Smooth muscle cell (in vitro differentiated cells): ENCODE measurements at regions not wholly inside any gene's neighbourhood (a gene's known extent, or its start where the extent isn't known, plus 50 kb on each side); places are given as distances from the start of the nearest gene placed in this dataset.

ENCODE experiments used
- DNase-seq: peaks from one replicate; lab custom pipeline; 2025; ENCODE audit not compliant: unreplicated experiment; lab: John Stamatoyannopoulos, UW
- H2AFZ ChIP-seq: fragments of 200-600 bp; sonication (generic); 2 replicates; pipeline ENCODE4 v1.6.0; 2016; ENCODE audit warnings: antibody characterized with exemption, low read depth, mild to moderate bottlenecking
- H3F3A ChIP-seq: fragments of 200-600 bp; sonication (generic); 2 replicates; pipeline ENCODE4 v1.6.0; 2017; ENCODE audit warnings: antibody characterized with exemption, low read depth
- H3K27ac ChIP-seq: fragments of 200-600 bp; sonication (generic); 2 replicates; pipeline ENCODE4 v1.5.1; 2016; ENCODE audit warnings: low read depth, mild to moderate bottlenecking
- H3K27me3 ChIP-seq: fragments of 200-600 bp; sonication (generic); 2 replicates; pipeline ENCODE4 v1.6.1; 2016; ENCODE audit warnings: low read depth, mild to moderate bottlenecking
- H3K36me3 ChIP-seq: fragments of 200-600 bp; sonication (generic); 2 replicates; pipeline ENCODE4 v1.5.1; 2016; ENCODE audit warnings: low read depth
- H3K4me1 ChIP-seq: fragments of 200-600 bp; sonication (generic); 2 replicates; pipeline ENCODE4 v1.5.1; 2016; ENCODE audit warnings: low read depth
- H3K4me2 ChIP-seq: fragments of 200-600 bp; sonication (generic); 2 replicates; pipeline ENCODE4 v1.6.0; 2016; ENCODE audit warnings: mild to moderate bottlenecking
- H3K4me3 ChIP-seq: fragments of 200-600 bp; sonication (generic); 2 replicates; pipeline ENCODE4 v1.5.1; 2016; ENCODE audit warnings: mild to moderate bottlenecking
- H3K79me2 ChIP-seq: fragments of 200-600 bp; sonication (generic); 2 replicates; pipeline ENCODE4 v1.6.0; 2016; ENCODE audit warnings: low read depth, mild to moderate bottlenecking
- H3K9ac ChIP-seq: fragments of 200-600 bp; sonication (generic); 2 replicates; pipeline ENCODE4 v1.6.0; 2016; ENCODE audit warnings: low read depth
- H3K9me3 ChIP-seq: fragments of 200-600 bp; sonication (generic); replicated peaks from 2 replicates; pipeline ENCODE4 v1.5.1; 2016; ENCODE audit warnings: low read depth
- H4K20me1 ChIP-seq: fragments of 200-600 bp; sonication (generic); 2 replicates; pipeline ENCODE4 v1.6.0; 2016; ENCODE audit warnings: low read depth
- WGBS: methylation state at CpG from one replicate; pipeline ENCODE4 v1.1.7; 2016; ENCODE audit warnings: low lambda C conversion rate; 5-methylcytosine and 5-hydroxymethylcytosine counted together
- TF ChIP-seq, protein P1 (sequence below): fragments of 200-600 bp; sonication (generic); IDR thresholded peaks from 2 replicates; pipeline ENCODE4 v1.5.1; 2017; ENCODE audit warnings: borderline replicate concordance, mild to moderate bottlenecking, antibody characterized with exemption; ENCODE audit not compliant: insufficient read depth, poor library complexity, severe bottlenecking

DNA sequence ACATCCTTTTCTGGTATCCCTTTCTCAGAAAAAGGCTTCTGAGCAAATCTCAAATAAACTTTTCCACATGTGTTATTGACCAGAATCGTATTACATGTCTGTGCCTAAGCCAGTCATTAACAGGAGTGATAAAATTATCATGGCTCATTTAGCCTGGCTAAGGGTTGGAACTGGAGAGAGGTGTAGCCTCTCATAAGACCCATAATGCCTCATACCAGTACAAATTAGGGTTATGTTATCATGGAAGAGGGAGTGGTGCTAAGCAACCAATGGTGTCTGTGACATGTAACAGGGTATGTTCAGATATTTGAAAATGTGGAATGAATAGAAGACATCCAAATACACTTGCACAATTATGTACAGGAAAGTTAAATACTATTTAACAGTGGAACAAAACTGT lies 99.6 kb upstream of the CCDC160 start:
- no peak for DNase-seq
- no peaks in the 10 kb centered on the region for H3K27me3 ChIP-seq
- no peaks in the 10 kb centered on the region for H3K9me3 ChIP-seq
- WGBS: 32% methylated on average over 1 of the region's 1 CpG
- H3K4me3 ChIP-seq: no peak overlapping the region
- no peaks in the 10 kb centered on the region for H3K36me3 ChIP-seq
- TF ChIP-seq, protein P1, sequence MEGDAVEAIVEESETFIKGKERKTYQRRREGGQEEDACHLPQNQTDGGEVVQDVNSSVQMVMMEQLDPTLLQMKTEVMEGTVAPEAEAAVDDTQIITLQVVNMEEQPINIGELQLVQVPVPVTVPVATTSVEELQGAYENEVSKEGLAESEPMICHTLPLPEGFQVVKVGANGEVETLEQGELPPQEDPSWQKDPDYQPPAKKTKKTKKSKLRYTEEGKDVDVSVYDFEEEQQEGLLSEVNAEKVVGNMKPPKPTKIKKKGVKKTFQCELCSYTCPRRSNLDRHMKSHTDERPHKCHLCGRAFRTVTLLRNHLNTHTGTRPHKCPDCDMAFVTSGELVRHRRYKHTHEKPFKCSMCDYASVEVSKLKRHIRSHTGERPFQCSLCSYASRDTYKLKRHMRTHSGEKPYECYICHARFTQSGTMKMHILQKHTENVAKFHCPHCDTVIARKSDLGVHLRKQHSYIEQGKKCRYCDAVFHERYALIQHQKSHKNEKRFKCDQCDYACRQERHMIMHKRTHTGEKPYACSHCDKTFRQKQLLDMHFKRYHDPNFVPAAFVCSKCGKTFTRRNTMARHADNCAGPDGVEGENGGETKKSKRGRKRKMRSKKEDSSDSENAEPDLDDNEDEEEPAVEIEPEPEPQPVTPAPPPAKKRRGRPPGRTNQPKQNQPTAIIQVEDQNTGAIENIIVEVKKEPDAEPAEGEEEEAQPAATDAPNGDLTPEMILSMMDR: no peak
- H3K79me2 ChIP-seq: no peaks in the 10 kb centered on the region
- no peaks in the 10 kb centered on the region for H3F3A ChIP-seq
- no peaks in the 10 kb centered on the region for H4K20me1 ChIP-seq
- no peak overlapping the region for H3K27ac ChIP-seq
- no peaks in the 10 kb centered on the region for H3K4me1 ChIP-seq
- H3K4me2 ChIP-seq: no peak overlapping the region
- H2AFZ ChIP-seq: no peak overlapping the region
- H3K9ac ChIP-seq: no peak overlapping the region

DNA sequence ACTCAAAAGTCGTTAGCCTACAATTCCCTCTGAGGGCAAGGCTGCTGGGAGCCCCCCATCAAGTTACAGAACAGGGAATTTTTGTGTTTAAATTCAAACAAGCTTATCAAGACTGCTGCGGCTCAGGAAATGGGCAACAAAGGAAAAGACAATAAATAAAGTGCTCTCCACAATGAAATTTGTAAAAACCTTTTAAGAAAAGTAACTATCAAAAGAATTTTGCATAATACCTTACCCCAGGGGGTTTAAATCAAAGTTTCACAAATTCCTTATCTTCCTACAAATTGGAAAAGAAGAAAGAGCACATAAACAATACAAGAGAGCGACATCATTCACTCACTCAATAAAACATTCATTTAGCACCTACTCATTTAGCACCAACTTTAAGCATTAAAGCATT lies 97.9 kb upstream of the CCDC160 start:
- H3K4me2 ChIP-seq: no peak overlapping the region
- H3K9me3 ChIP-seq: no peaks in the 10 kb centered on the region
- no peaks in the 10 kb centered on the region for H3K4me1 ChIP-seq

DNA sequence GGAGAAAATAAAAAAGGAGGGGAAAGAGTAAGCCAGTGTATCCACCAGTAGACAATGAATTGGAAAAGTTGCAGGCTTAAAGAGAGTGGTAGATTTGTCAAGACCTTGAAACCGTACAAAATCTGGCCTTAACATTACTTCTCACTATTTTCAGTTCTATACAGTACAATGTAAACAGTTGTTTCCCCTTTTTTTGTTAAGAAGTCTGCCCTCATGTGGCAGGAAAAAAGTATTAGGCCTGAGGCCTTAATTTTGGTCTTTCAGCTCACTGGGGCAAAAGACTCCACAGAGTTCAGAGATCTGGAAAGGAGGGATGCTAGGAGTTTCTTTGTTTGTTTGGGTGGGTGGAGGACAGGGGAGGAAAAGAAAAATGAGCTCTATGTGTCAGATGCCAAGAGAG lies 92.8 kb upstream of the CCDC160 start:
- TF ChIP-seq, protein P1: peak; percentile 42
- Histone ChIP-seq H3K79me2 (no peaks in the 10 kb centered on the region), H3K4me2 (no peak overlapping the region), H3K27me3 (no peaks in the 10 kb centered on the region), H2AFZ (no peak overlapping the region), H3K9ac (no peak overlapping the region), H3K9me3 (no peaks in the 10 kb centered on the region), H3F3A (no peaks in the 10 kb centered on the region), H4K20me1 (no peaks in the 10 kb centered on the region), H3K4me1 (no peaks in the 10 kb centered on the region), H3K36me3 (no peaks in the 10 kb centered on the region), H3K4me3 (no peak overlapping the region), H3K27ac (no peak overlapping the region)
- no peak for DNase-seq
- 17% methylated on average over 1 of the region's 1 CpG for WGBS

More for the DNA sequence above, 97.9 kb upstream of the CCDC160 start:
- Histone ChIP-seq H3K27ac (no peak overlapping the region), H4K20me1 (no peaks in the 10 kb centered on the region), H3K79me2 (no peaks in the 10 kb centered on the region), H3F3A (no peaks in the 10 kb centered on the region), H3K36me3 (no peaks in the 10 kb centered on the region), H2AFZ (no peak overlapping the region), H3K4me3 (no peak overlapping the region), H3K9ac (no peak overlapping the region), H3K27me3 (no peaks in the 10 kb centered on the region)
- WGBS: 43% methylated on average over 3 of the region's 3 CpGs
- no peak for DNase-seq
- TF ChIP-seq, protein P1: no peak

DNA sequence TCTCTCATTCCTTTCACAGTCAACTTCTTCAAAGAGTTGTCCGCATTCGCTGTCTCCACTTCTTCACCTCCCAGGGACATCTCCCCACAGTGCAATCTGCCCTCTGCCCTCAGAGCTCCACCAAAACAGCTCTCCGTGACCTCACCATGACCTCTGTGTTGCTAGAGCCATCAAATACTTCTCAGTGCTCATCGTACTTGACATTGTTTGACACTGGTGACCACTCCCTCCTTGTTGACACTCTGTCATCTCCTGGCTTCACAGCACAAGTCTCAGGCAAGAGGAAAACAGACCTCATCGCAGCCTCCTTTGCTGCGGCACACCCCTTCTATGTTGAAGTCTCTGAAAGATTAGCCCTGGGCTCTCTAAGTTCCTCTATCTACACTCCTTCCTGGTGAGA lies 90.5 kb upstream of the CCDC160 start:
- TF ChIP-seq, protein P1: no peak
- H3K9ac ChIP-seq: no peak overlapping the region
- H3K27ac ChIP-seq: no peak overlapping the region
- H3K36me3 ChIP-seq: no peaks in the 10 kb centered on the region
- H4K20me1 ChIP-seq: no peaks in the 10 kb centered on the region
- 87% methylated on average over 6 of the region's 6 CpGs for WGBS
- no peaks in the 10 kb centered on the region for H3F3A ChIP-seq
- no peaks in the 10 kb centered on the region for H3K4me1 ChIP-seq
- no peaks in the 10 kb centered on the region for H3K79me2 ChIP-seq
- H3K4me2 ChIP-seq: no peak overlapping the region
- no peaks in the 10 kb centered on the region for H3K9me3 ChIP-seq
- no peak overlapping the region for H3K4me3 ChIP-seq
- no peak for DNase-seq
- no peaks in the 10 kb centered on the region for H3K27me3 ChIP-seq
- H2AFZ ChIP-seq: no peak overlapping the region
